ENCODE measurements at regions not wholly inside any gene's neighbourhood (a gene's known extent, or its start where the extent isn't known, plus 50 kb on each side); places are given as distances from the start of the nearest gene placed in this dataset.

- TF ChIP-seq, protein P1, sequence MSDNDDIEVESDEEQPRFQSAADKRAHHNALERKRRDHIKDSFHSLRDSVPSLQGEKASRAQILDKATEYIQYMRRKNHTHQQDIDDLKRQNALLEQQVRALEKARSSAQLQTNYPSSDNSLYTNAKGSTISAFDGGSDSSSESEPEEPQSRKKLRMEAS (IDR thresholded peaks at IDR 0.05): no peak
- TF ChIP-seq RAD21 (IDR thresholded peaks at IDR 0.05; ENCODE audit: low read depth): no peak
- TF ChIP-seq, protein P2, sequence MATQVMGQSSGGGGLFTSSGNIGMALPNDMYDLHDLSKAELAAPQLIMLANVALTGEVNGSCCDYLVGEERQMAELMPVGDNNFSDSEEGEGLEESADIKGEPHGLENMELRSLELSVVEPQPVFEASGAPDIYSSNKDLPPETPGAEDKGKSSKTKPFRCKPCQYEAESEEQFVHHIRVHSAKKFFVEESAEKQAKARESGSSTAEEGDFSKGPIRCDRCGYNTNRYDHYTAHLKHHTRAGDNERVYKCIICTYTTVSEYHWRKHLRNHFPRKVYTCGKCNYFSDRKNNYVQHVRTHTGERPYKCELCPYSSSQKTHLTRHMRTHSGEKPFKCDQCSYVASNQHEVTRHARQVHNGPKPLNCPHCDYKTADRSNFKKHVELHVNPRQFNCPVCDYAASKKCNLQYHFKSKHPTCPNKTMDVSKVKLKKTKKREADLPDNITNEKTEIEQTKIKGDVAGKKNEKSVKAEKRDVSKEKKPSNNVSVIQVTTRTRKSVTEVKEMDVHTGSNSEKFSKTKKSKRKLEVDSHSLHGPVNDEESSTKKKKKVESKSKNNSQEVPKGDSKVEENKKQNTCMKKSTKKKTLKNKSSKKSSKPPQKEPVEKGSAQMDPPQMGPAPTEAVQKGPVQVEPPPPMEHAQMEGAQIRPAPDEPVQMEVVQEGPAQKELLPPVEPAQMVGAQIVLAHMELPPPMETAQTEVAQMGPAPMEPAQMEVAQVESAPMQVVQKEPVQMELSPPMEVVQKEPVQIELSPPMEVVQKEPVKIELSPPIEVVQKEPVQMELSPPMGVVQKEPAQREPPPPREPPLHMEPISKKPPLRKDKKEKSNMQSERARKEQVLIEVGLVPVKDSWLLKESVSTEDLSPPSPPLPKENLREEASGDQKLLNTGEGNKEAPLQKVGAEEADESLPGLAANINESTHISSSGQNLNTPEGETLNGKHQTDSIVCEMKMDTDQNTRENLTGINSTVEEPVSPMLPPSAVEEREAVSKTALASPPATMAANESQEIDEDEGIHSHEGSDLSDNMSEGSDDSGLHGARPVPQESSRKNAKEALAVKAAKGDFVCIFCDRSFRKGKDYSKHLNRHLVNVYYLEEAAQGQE (IDR thresholded peaks at IDR 0.05; ENCODE audit: low read depth): no peak
- TF ChIP-seq, protein P3, sequence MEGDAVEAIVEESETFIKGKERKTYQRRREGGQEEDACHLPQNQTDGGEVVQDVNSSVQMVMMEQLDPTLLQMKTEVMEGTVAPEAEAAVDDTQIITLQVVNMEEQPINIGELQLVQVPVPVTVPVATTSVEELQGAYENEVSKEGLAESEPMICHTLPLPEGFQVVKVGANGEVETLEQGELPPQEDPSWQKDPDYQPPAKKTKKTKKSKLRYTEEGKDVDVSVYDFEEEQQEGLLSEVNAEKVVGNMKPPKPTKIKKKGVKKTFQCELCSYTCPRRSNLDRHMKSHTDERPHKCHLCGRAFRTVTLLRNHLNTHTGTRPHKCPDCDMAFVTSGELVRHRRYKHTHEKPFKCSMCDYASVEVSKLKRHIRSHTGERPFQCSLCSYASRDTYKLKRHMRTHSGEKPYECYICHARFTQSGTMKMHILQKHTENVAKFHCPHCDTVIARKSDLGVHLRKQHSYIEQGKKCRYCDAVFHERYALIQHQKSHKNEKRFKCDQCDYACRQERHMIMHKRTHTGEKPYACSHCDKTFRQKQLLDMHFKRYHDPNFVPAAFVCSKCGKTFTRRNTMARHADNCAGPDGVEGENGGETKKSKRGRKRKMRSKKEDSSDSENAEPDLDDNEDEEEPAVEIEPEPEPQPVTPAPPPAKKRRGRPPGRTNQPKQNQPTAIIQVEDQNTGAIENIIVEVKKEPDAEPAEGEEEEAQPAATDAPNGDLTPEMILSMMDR (IDR thresholded peaks at IDR 0.05 in 2 of 3, conservative IDR thresholded peaks at IDR 0.05 in 1 of 3; ENCODE audit: borderline replicate concordance in 1 of 3, insufficient read depth in 1 of 3, low read depth in 2 of 3, low read length in 2 of 3): no peak
- TF ChIP-seq ZNF274 (IDR thresholded peaks at IDR 0.05; ENCODE audit: low read depth, low read length): no peak
- no peak for TF ChIP-seq EGR1 (IDR thresholded peaks at IDR 0.05; ENCODE audit: low read depth)
- TF ChIP-seq POLR2A (IDR thresholded peaks at IDR 0.05; ENCODE audit: borderline replicate concordance, extremely low read depth, insufficient read depth, insufficient read length): no peak
These were observed 102.5 kb upstream of the ZNF536 start for GRCh38 chr19:30269638-30270037.
